Amniotic stem cell (primary cell): ENCODE measurements at regions not wholly inside any gene's neighbourhood (a gene's known extent, or its start where the extent isn't known, plus 50 kb on each side); places are given as distances from the start of the nearest gene placed in this dataset.
"Not testable (repeated sequence)": the region's sequence is repeated elsewhere in the genome, so short reads cannot be mapped to it uniquely, and the experiment has no call there.

Source experiments
- DNase-seq: peaks from one replicate; lab custom pipeline; 2025; lab: John Stamatoyannopoulos, UW

DNA sequence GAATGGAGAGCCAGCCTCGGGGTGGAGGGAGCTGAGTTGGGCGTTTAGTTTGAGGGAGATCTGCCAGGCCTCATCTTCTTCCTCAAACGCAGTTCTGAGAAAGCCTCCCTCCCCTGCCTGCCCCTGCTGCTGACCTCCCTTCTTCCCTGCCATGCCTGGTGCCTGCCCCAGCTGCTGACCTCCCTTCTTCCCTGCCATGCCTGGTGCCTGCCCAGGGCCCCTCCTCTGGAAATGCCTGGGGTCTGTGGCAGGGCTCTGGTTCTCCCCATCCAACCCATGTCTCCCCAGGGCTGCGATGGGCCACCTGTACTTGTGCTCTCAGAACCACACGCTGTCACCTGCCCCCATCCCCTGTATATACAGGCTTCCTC, 114.6 kb downstream of the VEGFA start:
- no peak for DNase-seq

DNA sequence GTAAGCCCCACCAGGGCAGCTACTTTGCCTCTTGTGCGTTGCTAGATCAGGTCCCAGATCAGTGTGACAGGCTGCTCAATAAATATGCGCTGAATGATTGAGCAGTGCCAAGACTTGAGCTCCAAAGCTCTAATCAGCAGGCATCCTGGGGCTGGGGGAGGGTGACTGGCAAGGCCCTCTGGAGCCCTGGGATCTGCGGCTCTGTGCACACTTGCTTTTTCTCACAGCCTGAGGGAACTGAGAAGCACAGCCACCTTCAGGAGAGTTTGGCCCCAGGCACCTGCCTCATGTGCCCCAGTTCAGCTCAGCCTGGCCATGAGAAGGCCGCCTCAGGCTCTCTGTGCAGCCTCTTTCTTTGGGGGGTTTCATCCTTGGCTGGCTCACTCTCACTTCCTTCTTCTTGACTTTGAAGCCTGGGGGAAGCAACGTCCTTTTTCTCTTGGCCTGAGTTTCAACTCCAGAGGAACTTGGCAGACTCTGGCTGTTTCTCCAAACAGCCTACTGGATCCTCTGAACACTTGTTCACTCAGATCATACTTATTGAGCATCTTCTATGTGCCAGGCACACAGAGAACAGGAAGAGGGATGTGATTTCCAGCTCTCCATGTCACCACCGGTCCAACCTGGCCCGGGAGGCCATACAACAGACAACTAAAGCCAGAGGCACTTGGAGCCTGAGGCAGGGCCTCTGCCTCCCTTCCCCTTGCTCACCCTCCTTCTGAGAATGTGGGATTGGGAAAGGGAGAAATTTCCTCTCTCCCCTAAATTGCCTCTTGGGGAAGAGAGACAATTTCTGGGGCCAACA, 114.0 kb downstream of the VEGFA start:
- DNase-seq, result no peak

DNA sequence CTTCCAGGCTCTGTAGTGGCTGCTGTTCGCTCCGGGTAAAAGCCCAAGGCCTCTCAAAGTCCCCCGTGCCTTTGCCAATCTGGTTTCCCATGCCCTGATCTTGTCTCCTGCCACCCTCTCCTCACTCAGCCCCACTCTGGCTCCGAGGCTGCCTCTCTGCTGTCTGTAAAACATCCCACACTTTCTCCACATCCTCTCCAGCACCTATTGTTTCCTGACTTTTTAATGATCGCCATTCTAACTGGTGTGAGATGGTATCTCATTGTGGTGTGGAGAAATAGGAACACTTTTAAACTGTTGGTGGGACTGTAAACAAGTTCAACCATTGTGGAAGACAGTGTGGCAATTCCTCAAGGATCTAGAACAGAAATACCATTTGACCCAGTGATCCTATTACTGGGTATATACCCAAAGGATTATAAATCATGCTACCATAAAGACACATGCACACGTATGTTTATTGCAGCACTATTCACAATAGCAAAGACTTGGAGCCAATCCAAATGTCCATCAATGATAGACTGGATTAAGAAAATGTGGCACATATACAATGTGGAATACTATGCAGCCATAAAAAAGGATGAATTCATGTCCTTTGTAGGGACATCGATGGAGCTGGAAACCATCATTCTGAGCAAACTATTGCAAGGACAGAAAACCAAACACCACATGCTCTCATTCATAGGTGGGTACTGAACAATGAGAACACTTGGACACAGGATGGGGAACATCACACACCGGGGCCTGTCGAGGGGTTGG, 112.9 kb downstream of the VEGFA start:
- not testable (repeated sequence) for DNase-seq

DNA sequence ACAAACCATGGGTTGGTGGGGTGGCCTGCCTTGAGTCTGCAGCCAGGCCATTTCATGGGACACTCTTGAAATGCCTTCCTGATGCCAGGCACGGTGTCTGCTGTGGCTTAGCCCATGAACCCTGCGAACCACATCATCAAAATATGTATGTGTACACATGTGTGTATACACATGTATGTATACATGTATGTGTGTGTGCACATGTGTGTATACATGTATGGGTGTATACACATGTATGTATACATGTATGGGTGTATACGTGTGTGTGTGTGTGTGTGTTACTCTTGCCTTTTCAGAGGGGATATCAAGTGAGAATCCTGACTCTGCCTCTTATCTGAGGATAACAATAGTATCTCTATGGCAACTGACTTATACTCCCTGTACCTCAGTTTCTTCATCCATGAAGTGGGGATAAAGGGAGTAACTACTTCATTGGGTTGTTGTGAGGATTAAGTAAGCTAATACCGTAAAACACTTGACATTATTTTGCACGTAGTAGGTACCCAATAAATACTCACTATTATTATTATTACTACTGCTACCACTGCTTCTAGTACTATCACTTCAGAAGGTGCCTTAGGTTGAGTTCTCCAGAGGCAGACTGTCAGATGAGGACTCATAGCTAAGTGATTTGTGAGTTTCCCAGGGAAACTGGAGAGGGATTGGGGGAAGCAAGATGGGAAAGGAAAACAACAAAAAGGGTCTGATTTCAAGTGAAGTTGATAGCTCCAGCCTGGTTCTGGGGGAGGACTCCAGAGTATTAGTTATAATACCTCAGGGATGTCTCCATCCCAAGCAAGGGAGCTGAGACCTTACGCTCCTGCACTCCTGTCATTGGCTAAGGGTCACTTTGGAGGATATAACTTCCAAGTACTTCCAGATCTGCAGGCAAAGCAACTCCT, 110.5 kb downstream of the VEGFA start:
- DNase-seq, result no peak

DNA sequence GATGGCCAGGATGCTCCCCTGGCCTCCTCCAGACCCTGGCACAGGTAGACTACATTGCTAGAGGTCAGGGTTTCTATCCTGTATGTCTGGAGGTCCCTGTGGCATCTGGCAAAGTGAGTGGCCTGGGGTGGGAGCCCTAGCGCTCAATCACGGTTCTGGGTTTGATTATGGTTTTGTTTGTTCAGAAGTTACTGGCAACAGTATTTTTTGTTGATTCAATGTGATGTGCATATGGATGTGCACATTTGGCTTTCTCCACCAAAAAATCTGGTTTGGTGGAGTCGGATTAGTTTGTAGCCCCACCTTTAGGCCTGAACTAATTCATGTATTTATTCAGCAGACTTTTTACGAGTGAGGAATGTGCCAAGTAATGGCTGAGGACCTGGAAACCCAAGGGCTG, 109.7 kb downstream of the VEGFA start:
- no peak for DNase-seq

DNA sequence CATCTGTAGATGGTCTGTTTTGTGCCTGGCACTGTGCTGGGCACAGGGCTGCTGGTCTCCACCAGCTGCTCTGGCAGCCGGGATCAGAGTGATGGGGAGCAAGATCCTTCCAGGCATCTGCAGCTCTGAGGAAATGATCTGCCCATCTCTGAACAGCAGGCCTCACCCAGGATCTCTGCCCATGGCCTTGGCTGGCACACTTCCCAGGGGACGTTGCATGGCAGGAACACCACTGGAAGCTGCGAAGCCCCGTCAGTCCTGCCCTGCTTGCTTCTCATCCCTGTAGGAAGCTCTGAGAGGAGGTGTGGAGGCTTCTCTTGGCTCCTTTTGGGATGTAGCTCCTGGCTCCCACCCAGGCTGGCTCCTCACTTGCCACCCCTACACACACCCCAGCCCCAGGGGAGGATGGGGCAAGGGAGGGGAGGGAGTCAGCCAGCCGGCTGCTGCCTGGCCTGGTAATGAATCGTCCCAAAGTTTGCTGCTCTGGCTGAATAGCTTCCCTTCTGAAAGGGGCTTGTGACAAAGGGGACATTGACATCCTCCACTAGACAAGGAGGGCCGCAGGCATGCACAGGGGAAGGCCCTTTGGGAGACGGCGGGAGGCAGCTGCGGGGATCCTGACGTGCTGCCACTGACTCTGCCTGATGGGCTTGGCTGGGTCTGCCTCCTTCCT, 108.9 kb downstream of the VEGFA start:
- no peak for DNase-seq

DNA sequence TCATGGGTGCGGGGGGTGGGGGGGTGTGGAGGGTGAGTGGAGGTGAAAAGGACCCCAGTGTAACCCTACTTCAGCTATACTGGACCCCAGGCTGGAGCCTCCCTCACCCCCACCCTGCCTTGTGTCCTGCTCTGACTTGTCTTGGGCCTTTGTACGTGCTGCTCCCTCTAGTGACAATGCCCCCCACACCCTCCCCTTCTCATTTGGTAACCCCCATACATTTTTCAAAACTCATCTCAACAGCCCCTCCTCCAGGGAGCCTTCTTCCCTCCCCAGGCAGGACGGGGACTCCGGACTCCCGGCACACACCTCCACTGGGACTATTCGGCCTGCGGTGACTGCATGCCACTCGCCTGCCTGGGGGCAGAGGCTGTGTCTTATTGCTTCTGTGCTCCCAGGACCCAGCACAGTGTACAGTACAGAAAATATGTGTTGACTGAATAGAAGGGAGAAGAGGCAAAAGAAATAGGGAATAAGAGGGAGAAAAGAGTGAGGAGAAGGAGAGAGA, 108.2 kb downstream of the VEGFA start:
- DNase-seq, result no peak

DNA sequence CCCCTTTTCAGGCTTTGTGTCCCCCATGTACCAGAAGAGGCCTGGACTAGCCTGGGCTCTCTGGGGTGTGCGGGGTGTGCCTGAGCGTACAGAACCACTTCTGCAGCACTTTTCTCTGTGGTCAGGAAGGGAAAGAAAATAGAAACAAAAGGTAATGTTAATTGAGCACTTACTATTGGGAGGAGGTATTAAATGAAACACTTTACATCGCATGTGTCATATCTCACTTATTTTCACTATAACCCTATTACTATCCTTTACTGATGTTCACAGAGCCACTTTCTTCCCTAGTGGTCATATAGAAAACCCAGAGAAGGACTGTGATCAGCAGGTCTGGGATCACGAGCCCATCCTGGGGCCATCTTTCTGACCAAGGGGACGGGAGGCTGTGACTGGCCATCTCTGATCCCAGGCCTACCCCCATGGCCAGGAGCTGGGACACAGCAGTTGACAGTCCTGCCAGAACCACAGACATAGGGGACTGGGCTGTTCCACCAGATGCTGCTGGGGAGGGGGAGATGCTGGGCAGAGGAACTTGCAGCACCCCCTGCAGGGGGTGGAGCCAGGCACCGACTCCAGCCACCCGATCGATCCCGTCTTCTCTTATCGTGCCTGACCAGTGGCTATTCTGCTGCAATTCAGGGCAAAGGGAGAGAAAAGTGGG, 107.6 kb downstream of the VEGFA start:
- DNase-seq, result no peak

DNA sequence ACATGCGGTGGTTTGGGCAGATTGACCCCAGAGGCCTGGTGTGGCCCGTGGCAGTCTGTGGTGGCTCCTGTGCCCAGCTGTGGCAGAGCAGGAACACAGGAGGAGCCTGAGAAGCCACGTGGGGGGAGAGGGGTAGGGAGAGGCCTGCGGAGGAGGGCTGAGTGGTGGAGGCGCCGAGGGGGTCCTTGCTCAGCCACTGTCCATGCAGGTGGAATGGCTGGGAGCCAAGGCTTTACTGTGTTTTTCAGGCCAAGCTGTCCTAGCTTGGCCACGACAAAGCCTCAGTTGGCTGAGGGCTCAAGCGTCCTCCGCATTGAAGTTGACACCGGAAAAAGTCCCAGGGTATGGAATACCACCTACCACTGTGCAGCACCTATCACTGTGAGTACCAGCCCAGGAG, 107.0 kb downstream of the VEGFA start:
- no peak for DNase-seq

DNA sequence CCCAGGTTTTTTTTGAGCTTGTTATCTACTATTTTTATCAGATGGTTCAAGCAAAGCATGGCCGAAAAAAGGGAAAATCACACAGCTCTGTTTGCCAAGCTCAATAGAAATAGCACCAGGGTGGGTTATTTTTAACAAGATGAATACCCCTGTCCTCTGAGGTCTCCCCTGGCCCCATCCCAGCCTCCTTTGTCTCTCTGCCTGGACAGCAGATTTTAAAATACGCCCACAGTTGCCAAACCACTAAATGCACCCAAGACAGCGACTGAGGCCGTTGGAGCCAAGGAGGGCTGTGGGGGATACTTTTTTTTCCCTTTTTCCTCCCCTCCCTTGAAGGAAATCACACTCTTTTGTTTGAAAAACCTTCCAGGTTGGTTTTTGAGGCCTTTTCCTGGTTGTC, 106.6 kb downstream of the VEGFA start:
- DNase-seq, result no peak

DNA sequence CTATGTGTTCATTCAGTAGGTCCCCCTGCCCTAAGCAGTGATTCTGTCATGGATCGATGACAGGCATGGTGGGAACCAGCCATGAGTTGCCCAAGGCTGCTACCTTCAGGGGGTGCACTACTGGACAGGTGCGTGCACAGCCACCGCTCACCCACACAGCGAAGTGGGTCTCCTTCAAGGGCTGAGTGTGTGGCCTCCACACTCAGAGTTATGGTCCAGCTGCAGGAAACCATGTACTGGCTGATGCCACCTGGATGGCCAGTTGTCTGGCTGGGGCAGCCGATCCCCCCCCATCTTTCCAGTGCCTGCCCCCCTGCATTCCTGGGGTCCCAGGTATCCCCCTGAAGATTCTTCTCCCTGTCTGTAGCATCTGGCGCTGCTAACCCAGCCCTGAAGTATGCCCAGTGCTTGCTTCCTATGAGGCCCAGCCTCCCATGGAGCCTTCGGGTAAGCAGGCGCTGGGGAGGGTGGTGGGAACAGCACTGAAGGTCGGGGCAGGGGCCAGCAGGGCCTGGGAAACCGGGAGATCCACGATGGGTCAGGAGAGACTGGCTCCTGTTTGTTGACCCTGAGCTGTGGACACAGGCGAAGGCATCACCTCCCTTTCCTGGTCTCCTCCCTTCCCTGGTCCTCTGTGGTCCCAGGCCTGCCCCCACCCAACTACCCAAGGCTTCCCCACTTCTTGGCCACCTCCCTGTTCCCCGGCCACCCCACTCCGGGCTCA, 106.0 kb downstream of the VEGFA start:
- no peak for DNase-seq

DNA sequence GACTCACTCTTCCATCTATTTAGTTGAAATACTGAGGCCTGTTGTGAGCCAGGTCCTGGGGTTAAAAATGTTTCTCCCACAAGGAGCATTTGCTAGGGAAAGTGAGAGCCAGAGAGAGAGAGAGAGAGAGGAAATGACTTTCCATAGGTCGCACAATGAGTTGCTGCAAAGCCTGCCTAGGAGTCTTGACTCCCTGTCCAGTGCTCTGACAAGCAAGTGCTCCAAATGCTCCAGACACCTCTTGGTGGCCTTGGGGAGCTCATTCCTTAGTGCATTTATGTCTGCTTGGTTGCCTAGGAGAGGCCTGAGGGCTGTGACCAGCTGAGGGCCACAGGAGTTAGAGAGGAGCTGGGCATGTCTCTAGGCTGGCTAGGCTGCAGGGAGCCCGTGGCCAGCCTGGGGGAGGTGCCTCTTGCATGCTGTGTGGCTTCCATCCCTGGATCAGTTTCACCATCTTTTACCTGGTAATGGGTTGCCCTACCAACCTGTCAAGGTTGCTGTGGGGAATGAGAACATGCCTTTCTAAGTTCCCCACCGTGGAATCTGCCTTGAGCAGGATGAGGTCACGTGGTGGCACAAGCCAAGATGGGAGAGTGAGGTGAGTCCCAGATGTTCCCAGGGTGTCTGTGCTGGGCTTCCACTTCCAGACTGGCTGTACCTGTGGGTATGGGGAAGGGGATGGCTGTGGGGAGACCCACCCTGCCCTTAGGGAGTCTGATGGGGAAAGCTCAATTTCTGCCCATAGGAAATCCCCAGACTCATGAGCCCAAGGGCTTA, 105.0 kb downstream of the VEGFA start:
- no peak for DNase-seq

DNA sequence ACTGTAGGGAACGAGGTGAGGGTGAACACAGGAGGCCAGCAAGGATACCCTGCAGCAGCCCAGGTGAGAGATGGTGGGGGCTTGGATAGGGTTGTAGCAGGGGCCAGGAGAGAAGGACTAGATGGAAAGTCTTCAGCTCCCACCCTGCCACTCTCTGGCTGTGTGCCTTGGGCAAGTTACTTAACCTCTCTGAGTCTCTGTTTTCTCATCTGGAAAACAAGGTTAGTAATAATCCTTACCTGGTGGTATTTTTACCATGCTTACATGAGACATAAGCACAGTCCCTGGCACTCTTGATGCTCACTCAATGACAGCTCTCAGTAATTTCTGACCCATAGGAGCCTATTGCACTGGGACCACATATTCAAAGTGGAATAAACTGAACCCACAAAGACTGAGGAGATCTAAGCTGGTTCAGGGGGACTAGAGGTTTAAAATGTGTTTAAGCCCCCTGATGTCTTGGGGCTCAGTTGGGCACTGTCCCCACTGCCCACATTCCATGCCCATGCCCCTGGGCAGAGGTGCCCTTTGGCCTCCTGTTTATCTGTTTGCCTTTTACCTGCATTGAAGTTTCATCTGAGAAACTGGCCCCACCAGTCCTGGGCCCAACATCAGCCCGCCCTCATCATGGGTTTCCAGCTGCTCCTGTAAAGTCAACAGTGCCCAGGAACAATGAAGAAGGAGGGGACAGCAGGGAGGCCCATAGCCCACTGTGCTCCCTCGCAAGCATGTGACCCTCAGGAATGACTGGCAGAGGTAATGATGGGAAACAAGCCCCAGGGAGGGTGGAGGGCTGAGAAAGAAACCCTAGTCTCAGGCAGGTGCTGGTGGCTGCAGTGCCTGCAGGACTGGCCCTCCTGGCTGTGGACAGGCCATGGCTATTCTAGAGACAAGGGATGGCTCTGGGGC, 104.0 kb downstream of the VEGFA start:
- no peak for DNase-seq

DNA sequence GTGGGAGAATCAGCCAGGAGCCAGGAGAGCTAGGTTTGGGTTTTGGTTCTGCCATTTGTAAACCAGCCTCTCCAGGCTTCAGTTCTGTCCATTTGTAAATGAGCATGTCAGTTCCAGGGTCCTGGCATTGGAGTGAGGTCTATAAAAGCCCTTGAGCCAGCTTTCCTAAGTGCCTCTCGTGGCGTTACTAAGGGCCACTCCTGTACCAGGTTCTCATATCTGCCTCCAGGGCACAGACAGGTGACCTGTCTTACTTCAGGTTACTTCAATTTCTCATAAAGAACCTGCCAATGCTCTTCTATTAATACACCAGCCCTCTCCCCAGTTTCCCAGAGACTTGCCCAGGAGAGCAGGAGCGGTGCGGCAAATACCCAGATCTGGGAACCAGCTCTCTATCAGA, 101.9 kb downstream of the VEGFA start:
- no peak for DNase-seq

DNA sequence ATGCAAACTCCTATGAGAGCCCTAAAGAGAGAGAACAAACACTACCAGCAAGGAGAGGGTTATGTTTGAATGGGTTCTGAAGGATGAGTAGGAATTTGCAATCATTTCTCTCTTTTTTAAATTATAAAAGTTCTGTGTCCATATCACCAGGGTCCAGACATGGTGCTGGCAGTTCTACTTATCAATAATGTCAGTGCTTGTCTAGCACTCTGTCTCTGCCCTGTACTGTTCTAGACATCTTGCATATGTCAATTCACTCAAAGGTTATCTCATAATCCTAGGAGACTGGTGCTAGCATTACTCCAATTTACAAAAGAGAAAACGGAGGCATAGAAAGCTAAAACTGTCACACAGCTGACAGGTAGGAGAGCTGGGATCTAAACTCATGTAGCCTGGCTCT, 101.3 kb downstream of the VEGFA start:
- no peak for DNase-seq

DNA sequence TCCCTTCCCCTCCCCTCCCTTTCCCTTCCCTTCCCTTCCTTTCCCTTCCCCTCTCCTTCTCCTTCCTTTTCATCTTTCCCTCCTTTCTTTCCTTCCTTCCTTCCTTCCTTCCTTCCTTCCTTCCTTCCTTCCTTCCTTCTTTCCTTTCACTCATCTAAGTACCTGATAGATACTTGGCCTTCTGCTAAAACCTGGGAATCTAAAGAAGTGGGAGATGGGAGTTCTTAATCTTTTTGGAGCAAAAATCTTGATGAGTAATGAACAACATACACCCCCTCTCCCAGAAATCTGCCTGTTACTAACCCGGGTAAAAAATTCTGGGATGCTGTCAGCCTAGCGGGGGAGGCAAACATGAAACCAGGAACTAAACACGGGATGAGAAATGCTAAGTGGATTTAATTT, 100.7 kb downstream of the VEGFA start:
- no peak for DNase-seq

DNA sequence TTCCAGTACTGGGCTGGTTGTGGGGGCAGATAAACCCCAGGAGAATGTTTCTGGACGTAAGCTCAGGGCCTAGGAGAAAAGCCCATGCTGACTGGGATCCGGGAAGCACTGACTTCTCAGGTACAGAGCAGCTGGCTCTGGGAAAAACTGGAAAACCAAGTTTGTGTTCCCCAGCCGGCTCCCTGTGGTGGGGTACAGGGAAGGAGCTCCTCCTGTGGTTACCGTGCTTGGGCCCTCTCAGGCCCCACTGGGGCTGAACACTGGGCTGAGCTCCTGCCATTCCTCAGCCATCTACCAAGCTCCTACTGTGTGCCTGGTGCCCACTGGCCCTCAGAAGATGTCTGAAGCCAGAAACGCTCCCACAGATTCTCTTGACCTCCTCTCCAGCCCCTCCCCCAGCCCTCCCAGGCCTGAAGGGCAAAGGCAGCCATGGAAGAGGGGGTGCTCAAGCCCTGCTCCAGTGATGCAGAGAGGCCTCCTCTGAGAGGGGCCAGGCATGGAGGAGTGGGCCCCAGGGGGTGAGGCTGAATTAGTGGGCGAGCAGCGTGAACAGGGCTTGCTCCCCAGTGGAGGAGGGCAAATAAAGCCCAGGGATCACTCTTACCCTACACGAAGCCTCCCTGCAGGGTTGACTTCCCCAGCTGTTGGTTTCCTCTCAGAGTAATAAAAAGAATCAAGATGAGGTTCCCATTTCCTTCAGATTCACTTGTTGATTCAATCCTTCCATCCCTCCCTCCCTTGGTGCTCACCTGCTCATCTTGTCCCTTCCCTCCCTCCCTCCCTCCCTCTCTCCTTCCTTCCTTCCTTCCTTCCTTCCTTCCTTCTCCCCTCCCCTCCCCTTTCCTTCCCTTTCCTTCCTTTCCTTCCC, 100.0 kb downstream of the VEGFA start:
- DNase-seq, result no peak
